Fibroblast of mammary gland (primary cell): ENCODE measurements at regions not wholly inside any gene's neighbourhood (a gene's known extent, or its start where the extent isn't known, plus 50 kb on each side); places are given as distances from the start of the nearest gene placed in this dataset.

Experiments
- DNase-seq: peaks from one replicate; pipeline ENCODE4 v3.0.0-alpha.2; 2010; ENCODE audit warnings: low read depth
- H3K4me3 ChIP-seq: 2 replicates; pipeline ENCODE4 v1.5.1; 2011; ENCODE audit warnings: low read depth, mild to moderate bottlenecking, low read length, moderate library complexity; ENCODE audit not compliant: control insufficient read depth
- CTCF ChIP-seq: conservative IDR thresholded peaks from 2 replicates; pipeline ENCODE4 v1.5.1; 2011; ENCODE audit warnings: low read depth, low read length, inconsistent platforms; ENCODE audit not compliant: control insufficient read depth, insufficient read depth

- DNase-seq: peak; percentile 38
- H3K4me3 ChIP-seq: no peak overlapping the region
- TF ChIP-seq CTCF: no peak
Measured at GRCh38 chr17:63382136-63382535, 64.0 kb downstream of the CYB561 start.
